Colon (tissue), 2 donors: ENCODE measurements at regions not wholly inside any gene's neighbourhood (a gene's known extent, or its start where the extent isn't known, plus 50 kb on each side); places are given as distances from the start of the nearest gene placed in this dataset.

ENCODE experiments used
- FAIRE-seq: peaks from 2 replicates; lab custom pipeline; 2012; peaks lifted over from hg19 to GRCh38; lab: Jason Lieb, UNC
- donor health status: control.
- donor health status: control.

DNA sequence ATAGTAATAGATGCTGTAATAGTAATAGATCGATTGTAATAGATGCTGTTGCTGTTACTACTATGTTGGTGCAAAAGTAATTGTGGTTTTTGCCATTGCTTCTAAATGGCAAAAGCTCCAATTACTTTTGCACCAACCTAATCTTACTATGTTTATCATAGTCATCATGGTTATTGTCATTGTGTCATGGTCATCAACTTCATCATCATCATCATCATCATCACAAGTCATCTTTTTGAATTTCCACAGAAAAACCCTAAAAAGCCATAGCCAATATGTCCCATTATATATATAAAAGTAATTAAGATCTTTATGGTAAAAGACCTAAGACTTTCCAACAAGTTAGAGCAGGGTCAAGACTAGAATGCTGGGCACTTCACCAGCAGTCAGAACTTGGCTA is 435.1 kb upstream of the MARCKS start:
- FAIRE-seq = no peak

DNA sequence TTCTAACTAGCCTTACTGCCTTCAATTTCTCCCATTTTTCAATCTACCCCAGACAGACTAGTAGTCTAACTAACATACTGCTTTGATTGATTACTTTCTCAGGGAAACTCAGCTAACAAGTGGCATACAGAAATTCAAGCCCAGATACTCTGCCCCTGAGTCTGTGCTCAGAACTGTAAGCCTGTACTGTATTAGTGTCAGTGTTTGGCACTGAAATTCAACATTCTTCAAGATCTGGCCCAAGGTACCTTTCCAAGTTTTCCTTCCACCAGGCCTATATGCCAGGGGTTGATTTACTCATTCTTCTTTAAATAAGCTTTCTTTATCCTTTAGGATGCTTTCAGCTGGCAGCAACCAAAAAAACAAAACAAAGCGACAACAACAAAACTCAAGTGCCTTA is 433.2 kb upstream of the MARCKS start:
- FAIRE-seq = no peak

DNA sequence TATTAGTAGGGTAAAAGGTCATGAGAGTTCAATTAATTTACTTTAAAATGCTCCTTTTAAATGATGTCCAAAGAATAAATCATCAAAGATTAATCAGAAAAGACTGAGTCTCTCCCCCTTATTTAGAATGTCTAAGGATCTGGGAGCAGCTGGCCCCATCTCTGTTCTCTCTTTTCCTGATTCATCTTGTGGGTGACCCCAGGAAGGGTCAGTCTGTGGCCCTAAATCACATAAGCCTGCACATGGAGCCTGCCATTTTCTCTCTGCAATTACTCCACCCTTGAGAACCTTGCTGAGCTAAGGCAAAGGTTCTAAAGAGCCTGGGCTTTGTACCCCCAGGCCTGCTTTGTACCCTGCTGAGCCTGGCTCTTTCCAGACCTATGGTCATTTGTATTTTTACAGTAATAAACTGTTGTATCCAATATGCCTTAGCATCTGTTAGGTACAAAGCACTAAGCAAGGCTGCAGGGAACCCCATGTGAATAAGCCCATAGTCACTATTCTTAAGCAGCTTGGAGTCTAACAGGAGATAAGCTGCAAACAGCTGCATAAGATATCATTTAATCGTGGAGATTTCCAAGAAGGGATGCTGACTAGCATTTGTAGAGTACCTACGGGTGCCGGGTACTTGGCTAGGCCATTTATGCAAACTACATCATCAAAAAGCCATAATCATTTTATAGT is 431.0 kb upstream of the MARCKS start:
- no peak for FAIRE-seq

DNA sequence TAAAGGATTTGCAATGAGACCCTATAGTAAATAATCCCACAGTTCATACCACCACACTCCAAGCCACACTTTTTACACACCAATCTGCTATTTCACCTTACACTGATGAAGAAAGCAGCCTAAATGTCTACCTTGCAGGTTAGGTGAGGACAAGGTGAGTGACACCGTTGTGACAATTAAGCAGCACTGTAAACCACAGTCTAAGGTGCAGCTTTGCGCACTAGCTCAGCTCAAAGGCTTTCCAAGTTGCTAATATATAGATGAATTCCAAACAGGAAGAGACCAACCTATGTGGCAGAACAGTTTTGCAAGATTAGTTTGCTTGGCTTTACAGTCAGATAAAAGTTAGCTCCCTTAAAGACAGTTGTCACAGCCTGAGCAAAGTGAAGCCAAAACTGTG is 429.5 kb upstream of the MARCKS start:
- no peak for FAIRE-seq

DNA sequence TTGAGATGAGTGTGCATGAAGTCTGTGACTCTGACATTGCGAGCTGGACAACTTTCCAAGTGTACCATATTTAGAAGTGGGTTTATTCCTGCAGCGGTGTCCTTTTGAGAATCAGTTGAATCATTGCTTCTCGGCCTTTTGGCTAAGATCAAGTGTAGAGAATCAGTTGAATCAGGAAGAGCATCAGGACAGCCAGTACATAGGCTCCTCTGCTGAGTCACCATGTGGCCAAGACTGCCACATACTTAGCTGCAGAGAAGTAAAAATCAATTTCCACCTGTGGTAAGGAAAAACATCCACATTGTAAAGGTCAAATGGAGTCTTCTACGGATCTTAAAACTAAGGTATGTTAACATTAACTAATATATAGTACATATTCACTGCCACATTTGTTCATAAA is 428.4 kb upstream of the MARCKS start:
- FAIRE-seq = no peak

DNA sequence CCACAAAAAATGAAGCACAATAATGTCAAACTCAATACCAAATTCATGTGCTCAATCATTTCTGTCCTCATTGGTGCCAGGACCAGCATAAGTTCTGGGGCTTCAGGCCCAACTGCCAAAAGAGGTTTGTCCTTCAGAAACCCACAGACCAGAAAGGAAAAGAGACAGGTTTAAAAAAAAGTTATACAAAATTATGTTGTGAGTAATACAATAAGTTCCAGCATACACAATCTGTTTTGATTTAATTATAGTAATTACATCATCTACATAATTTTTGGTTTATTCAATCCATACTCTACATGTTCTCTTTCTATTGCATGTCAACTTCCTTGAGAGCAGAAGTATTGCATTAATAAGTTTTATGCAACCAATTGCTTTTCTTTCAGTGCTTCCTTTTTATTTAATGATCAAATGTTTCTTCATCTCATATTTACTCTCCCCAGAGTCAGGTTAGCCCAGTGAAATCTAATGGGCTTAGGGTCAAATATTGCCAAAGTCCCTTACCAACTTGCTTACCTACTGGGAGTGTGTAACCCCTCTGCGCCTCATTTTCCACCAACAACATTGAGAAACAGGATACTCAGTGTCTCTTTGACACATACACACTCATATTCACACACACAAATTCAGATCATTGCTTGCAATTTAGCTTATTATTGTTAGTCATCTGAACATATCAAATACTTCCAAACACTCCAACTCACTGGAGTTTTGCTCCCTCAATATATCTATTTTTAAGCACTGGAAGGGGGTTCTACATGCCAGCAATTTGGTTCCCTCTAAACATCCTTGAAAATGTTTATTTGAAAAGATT is 424.4 kb upstream of the MARCKS start:
- FAIRE-seq = no peak

DNA sequence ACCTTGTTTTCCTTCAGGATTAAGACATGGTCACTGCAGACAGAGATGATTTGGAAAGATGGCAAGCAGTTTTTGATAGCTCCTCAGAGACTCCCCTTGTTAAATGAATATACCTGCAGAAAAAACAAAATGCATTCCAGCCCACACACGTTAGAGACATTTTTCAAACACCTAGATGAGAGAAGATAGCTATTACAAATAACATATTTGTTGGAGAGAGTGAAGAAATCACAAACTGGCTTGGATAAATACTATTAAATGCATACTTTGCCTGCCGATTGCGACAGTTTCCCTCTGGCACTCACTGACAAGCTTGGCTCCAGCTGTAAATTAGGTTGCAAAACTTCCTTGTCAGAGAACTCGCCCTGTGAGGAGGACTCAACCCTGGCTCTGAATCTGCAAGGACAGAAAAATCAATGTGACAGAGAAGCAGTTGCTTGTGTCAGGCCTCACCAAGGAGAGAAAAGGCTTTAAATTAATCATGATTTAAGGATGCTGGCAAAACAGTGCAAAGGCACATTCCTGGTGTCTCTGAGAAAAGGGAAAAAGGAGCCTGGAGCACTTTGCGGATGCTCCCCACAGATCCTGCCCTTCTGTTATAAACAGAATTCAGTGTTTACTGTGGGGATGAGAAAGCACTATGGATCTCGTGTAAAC is 423.7 kb upstream of the MARCKS start:
- no peak for FAIRE-seq

DNA sequence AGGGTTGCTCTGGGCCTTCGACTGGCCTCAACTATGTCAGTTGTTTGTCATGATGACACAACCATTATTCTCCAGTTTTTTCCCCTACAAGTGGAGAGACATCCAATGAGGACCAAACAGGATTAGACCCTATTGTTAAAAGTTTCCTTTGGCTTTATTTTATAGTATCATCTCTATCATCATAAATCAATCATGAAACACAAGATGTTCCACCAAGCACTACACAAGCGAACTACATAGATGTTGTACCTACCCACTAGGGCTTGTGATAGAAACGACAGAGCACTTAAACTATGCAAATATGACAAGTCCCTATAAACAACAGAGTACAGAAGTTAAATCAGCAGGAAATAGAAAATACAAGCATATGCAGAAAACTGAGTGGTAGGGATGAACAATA is 422.5 kb upstream of the MARCKS start:
- FAIRE-seq = no peak

DNA sequence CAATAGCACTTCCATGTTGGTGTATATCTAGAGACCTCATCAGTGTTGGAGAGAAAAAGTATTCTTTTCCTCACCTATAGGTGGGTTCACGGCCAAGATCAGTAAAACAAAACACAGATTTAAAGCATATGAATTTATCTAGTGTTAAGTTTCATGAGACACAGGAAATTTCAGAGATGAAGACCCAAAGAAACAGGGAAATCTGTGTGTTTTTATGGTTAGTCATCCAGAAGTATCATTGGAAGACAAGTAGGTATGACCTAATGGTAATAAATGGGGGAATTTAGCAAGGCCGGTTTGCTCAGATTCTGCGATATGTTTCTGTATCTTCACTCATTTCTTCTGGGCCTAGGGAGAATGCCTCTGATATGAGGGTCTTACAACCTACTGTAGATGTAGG is 419.6 kb upstream of the MARCKS start:
- FAIRE-seq = no peak

DNA sequence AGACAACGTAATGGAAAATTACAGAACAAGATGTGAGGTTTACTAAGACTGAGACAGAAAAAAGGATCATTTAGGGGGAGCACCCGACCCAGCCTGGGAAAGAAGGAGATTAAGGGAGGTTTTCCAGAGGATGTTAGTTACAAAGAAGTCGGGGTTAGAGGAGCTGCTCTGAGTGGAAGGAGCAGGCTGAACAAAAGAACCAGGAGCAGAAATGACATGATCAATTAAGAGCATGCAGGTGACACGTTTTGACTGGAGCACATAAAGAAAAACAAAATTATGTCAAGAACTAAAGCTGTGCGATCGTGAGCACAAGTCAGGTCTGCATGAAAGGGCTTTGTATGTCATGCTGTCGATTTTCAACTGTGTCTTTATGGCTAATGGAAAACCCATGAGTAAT is 417.3 kb upstream of the MARCKS start:
- FAIRE-seq = no peak

DNA sequence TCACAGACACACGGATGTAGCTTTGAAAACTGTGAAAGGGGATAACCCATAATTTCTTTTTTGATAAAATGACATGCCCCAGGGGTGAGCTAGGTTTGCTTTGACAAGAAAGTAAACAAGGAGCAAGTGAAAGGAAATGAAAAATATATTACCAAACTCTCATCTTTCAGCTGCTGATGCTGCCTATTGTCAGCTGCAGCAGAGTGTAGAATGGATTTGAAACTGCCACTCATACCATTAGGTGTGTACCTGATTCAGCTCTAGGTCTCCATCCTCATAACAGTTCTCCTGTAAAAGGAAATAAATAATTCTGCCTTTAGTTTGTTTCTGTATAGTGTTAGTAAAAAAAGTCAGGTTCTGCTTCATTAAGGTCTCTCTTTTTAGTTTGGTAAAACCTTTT is 415.1 kb upstream of the MARCKS start:
- FAIRE-seq = no peak

DNA sequence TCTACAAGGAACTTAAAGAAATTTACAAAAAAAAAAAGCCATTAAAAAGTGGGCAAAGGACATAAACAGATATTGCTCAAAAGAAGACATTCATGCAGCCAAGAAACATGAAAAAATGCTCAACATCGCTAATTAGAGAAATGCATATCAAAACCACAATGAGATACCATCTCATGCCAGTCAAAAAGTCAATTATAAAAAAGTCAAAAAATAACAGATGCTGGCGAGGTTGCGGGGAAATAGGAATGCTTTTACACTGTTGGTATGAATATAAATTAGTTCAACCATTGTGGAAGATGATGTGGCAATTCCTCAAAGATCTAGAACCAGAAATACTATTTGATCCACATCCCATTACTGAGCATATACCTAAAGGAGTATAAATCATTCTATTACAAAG is 411.9 kb upstream of the MARCKS start:
- no peak for FAIRE-seq

DNA sequence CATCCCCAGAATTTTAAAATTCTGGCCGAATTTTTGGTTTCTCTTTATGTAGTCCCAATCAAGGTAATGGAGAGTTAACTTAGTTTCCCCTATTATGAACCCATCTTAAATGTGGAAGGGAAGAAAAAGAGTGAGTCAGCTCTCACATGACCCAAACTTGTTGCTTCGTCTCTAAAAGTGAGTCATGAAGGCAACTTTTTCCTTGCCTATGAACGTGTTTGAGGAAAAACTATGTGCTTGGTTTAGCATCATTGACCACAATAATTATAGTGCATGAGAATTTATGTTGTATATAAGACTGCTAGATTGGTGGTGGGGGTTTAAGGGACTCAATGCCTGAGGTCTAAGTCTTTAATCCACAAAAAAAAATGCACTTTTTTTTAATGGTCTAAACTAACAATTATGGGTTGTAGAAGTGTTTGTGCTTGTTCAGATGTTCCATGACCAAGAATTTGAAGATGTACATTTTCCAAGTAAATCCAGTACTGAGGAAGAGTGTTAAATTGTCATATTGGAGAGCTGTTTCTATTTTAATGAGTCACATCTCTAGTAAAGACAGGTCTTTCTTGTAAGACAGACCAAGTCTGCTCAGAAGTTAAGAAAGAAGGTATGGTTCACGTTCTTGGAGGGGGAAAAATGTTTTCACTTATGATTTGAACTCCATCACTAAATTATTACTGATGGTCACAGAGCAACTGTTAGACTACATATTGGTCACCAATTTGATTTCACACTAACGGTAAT is 409.9 kb upstream of the MARCKS start:
- FAIRE-seq = no peak

DNA sequence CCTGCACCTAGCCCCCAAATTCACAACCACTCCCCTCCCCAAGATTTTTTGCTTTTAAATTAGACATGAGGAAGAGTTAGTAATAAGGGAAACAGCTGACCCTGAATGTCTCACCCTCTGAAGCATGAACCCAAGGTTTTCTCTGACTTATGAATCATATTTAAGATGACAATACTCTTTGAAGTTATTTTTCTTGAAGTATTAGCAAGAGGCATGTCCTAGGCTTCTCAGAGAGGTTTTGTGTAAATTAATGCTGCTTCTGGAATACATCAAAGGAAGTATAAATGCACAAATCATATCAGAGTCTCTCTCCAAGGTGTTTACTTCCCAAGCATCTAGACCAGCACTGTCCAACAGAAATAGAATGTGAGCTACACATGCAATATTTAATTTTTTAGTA is 408.1 kb upstream of the MARCKS start:
- no peak for FAIRE-seq

DNA sequence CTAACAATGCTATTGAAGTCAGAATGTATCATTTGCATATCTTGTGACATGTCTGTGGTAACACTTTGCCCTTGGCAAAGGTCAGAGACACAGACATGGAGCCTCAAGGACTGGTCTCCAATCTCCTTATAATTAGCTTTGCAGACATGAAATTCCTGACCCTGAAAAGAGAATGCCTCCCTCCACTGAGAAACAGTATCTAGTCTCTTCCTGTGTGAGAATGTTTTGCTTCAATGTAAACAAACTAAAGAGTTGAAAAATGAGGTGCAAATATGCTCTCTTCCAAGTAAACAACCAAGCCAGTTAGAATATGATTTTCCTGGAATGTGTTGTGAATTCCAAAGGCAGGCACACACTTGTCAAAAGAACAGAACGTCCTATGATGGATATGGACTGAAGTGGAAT is 407.1 kb upstream of the MARCKS start:
- FAIRE-seq = no peak

DNA sequence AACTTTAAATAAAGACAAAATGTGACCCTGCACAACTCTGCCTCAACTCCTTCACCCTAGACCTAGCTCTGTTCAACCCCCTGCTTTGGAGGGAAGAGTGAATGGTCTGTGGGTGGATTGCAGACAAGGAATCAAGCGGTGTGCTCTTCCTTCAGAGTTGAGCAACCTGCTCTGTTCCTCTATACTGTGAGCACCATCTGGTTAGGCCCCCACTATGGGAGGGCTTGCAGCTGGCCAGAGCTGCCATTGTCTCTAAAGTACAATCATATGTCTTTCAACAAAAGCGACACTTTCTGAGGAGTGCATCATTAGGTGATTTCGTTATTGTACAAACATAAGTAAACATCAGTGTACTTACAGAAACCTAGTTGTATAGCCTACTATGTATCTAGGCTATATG is 406.1 kb upstream of the MARCKS start:
- no peak for FAIRE-seq

DNA sequence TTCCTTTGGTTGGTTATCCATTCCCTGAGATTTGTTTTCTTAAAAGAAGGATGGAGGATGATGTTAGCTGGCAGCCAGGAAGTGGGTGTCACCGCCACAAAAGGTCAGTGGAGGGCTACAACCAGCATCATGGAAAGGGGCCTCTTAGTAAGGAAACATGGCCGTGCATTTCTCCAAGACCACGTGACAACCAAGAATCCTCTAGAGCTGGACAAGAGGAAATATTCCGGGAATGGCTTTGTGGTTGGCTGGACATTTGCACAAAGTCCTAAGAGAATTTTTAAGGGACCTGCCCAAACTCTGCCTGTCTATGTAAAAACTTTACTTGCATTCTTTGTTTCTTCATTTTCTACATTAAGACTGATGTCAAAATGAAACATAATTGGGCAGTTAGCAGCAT is 399.9 kb upstream of the MARCKS start:
- FAIRE-seq = no peak

DNA sequence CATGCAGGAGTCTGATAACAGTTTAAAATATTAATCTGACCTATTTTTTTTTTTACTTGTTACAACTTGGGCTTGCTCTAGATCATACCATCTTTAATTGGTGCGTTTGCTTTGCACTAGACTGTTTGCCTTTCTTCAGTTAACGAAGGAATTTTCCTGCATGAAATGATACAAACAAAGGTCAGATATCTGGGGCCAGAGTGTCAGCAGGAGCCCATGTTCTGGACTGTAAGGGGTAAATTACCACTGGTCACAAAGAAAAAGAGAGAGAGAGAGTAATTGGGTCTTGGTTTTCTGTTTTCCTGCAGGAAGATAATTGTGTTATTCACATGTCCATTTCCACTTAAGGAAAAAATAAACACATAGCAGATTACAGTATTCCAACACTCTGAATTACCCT is 399.4 kb upstream of the MARCKS start:
- FAIRE-seq = no peak

DNA sequence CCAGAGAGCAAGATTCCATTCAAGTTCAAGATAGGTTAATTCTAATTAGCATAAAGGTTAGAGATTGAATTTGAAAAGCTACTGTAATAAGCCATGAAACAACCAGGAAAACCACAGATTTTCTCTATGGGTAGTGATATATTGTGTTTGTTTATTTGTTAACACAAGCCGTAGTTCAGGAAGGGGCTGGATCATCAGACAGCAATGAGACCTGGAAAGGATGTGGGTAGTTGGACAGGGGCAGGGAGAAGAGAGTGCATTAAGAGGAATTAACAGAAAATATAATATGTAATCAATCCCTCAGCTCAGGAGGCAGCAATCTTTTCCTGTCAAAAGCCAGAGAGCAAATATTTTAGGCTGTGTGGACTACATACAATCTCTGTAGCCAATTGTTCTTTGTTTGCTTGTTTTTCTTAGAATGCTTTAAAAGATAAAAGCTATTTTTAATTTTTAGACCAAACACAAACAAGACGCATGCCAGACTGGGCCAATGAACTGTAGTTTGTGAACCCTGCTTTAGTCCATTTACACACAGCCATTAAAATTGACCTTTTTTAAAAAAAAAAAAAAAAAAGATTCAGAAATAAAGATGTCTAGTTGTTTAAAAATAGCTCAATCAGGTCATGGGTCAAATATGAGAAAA is 398.7 kb upstream of the MARCKS start:
- FAIRE-seq = no peak

DNA sequence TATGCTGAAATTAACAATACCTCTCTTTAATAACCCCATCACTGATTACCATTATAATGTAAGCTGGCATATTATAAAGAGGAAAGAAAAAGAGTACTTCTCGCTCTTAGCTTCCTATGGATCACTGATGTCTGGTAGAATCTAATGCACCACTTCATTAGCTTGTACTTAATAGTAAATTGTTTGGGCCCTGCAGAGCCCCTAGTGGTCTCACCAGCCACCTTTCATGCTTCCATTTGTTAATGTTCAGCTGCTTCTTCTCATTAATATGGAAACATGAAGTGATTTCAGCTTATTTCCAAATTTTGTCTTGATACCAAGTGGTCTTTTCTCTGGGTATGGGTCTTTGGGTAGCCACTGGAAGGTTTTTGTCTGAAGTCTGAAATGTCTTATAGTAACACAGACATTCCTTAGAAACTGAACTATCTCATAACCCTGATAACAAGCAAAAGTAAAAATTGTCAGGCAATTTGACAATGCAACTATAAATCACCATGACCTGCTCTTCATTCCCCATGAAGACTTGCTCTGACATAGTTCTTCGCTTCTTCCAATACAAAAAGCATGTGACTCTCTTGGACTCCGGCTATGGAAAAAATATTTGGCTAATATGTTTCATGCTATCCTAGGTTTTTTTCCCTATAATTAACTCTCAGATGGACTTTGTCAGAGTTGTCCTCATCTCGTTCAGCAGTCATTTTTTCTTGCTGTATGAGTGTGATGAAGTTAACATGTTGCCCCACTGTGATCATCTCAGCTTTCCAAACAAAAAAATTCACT is 395.8 kb upstream of the MARCKS start:
- no peak for FAIRE-seq

DNA sequence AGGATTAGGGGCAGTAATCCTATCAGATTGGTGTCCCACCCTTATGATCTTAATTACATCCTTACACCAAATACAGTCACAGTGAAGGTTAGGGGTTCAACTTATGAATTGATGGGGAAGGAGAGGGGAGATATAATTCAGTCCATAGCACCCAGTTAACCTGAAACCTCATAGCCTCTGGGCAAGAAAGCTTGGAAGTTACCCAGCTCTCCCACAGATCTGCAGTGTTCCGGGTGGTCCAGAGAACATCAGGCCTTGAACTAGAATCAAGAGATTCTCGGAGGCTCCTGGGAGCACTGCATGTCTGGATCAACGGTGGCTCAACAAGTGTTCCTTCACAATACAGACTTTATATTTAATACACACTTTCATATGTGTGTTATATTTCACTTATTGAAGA is 392.6 kb upstream of the MARCKS start:
- FAIRE-seq = no peak
